Neuronal stem cell (in vitro differentiated cells): ENCODE measurements at regions not wholly inside any gene's neighbourhood (a gene's known extent, or its start where the extent isn't known, plus 50 kb on each side); places are given as distances from the start of the nearest gene placed in this dataset.

Experiments
- DNase-seq: peaks from one replicate; pipeline ENCODE4 v3.0.0-alpha.2; 2013; ENCODE audit warnings: low spot score
- H2AFZ ChIP-seq: one replicate; pipeline ENCODE4 v1.6.1; 2013; ENCODE audit warnings: mild to moderate bottlenecking, low read length, inconsistent platforms
- H2AK5ac ChIP-seq: 2 replicates; pipeline ENCODE4 v1.6.1; 2013; ENCODE audit warnings: low read depth, mild to moderate bottlenecking, inconsistent platforms, low read length, moderate library complexity, mixed read lengths
- H2BK120ac ChIP-seq: 2 replicates; pipeline ENCODE4 v1.6.1; 2013; ENCODE audit warnings: low read depth, mild to moderate bottlenecking, inconsistent platforms, low read length, moderate library complexity, mixed read lengths
- H2BK12ac ChIP-seq: one replicate; pipeline ENCODE4 v1.6.1; 2013; ENCODE audit warnings: low read length, inconsistent platforms
- H2BK15ac ChIP-seq: 2 replicates; pipeline ENCODE4 v1.6.1; 2013; ENCODE audit warnings: mild to moderate bottlenecking, low read length, inconsistent platforms, mixed read lengths
- H2BK5ac ChIP-seq: one replicate; pipeline ENCODE4 v1.6.1; 2013; ENCODE audit warnings: inconsistent platforms, mild to moderate bottlenecking, low read length, moderate library complexity
- H3K14ac ChIP-seq: one replicate; pipeline ENCODE4 v1.6.1; 2013; ENCODE audit warnings: low read length, inconsistent platforms
- H3K18ac ChIP-seq: 2 replicates; pipeline ENCODE4 v1.6.1; 2013; ENCODE audit warnings: low read length, inconsistent platforms
- H3K23ac ChIP-seq: 2 replicates; pipeline ENCODE4 v1.6.1; 2013; ENCODE audit warnings: low read depth, mild to moderate bottlenecking, mixed read lengths, low read length, inconsistent platforms; ENCODE audit not compliant: poor library complexity
- H3K27ac ChIP-seq: replicated peaks from 3 replicates; pipeline ENCODE4 v1.5.1; 2013; ENCODE audit warnings: low read length, inconsistent platforms
- H3K27me3 ChIP-seq, 3 experiments: 2 replicates each; pipeline ENCODE4 v1.6.1; 2013; ENCODE audit warnings: low read length in 3 of 3, mild to moderate bottlenecking in 2 of 3, inconsistent platforms in 1 of 3, low read depth in 1 of 3, mixed read lengths in 1 of 3, moderate library complexity in 1 of 3; ENCODE audit not compliant: control insufficient read depth in 3 of 3, insufficient read depth in 3 of 3
- H3K36me3 ChIP-seq, 2 donors: replicated peaks in 1 of 2; 2 replicates each; pipeline ENCODE4 v1.6.1; 2013; ENCODE audit warnings: low read length in 2 of 2; ENCODE audit not compliant: control insufficient read depth in 2 of 2, insufficient read depth in 2 of 2
- H3K4ac ChIP-seq: 2 replicates; pipeline ENCODE4 v1.6.1; 2013; ENCODE audit warnings: inconsistent platforms, mild to moderate bottlenecking, low read length, moderate library complexity
- H3K4me1 ChIP-seq, 2 donors: 1 replicate in 1 of 2; 2 replicates in 1 of 2; pipeline ENCODE4 v1.6.1; 2013; ENCODE audit warnings: low read length in 2 of 2, low read depth in 1 of 2; ENCODE audit not compliant: control insufficient read depth in 2 of 2, insufficient read depth in 1 of 2
- H3K4me2 ChIP-seq: one replicate; pipeline ENCODE4 v1.6.1; 2013; ENCODE audit warnings: mild to moderate bottlenecking, low read length, inconsistent platforms; ENCODE audit not compliant: insufficient read depth, poor library complexity, severe bottlenecking
- H3K4me3 ChIP-seq, 2 donors: 2 replicates each; pipeline ENCODE4 v1.5.1; 2013; ENCODE audit warnings: low read length in 2 of 2, mild to moderate bottlenecking in 2 of 2, inconsistent platforms in 1 of 2, moderate library complexity in 1 of 2
- H3K79me1 ChIP-seq: one replicate; pipeline ENCODE4 v1.6.1; 2013; ENCODE audit warnings: low read depth, mild to moderate bottlenecking, inconsistent platforms, low read length, moderate library complexity
- H3K9ac ChIP-seq: one replicate; pipeline ENCODE4 v1.6.1; 2013; ENCODE audit warnings: mild to moderate bottlenecking, low read depth, low read length, inconsistent platforms; ENCODE audit not compliant: poor library complexity
- H3K9me3 ChIP-seq, 2 donors: replicated peaks in 1 of 2; 2 replicates each; pipeline versions ENCODE3 to v1.6.1; 2013; ENCODE audit warnings: low read length in 2 of 2, mild to moderate bottlenecking in 2 of 2, inconsistent platforms in 1 of 2, low read depth in 1 of 2, mixed read lengths in 1 of 2, moderate library complexity in 1 of 2; ENCODE audit not compliant: control insufficient read depth in 2 of 2, insufficient read depth in 1 of 2
- H4K8ac ChIP-seq: one replicate; pipeline ENCODE4 v1.6.1; 2013; ENCODE audit warnings: low read depth, mild to moderate bottlenecking, inconsistent platforms, low read length, moderate library complexity
- H4K91ac ChIP-seq: one replicate; pipeline ENCODE4 v1.6.1; 2013; ENCODE audit warnings: low read length, low read depth, mild to moderate bottlenecking, inconsistent platforms; ENCODE audit not compliant: poor library complexity
- WGBS, 2 donors: extraction: QIAGEN DNeasy Blood & Tissue Kit; methylation state at CpG; one replicate each; pipeline ENCODE4 v1.1.7; 2013; ENCODE audit warnings: missing lambda C conversion rate in 2 of 2, mixed read lengths in 1 of 2; ENCODE audit not compliant: insufficient read length in 2 of 2, insufficient replicate concordance in 1 of 2; ENCODE audit errors: extremely low coverage in 2 of 2; 5-methylcytosine and 5-hydroxymethylcytosine counted together

DNA sequence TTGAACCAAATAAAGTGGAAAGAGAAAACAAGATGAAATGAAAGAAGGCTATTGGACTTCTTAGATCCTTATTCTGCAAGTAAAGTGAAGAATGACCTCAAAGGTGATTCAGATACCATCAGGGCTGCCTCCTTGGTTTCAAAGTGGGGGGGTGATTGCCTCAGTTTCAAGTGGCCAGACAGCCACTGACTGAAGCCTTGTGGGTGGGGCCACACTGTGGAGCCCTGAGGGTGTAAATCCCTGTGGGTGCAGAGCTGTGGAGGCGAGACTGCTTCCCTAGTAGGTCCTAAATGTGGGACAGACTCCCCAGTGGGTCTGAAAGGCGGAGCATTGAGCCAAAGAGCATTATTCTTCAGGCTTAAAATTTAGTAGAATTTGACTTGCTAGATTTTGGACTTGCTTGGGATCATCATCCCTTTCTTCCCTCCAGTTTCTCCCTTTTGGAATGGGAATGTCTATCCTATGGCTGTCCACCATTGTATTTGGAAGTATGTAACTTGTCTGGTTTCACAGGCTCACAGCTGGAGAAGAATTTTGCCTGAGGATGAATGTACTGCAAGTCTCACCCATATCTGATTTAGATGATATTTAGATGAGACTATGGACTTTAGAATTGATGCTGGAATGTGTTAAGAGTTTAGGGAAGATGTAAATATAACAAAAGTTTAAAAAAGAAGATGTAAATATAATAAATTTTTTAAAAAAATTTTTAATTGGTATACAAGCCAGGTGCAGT is 71.6 kb upstream of the SOX13 start:
- Histone ChIP-seq H3K9ac (no peak overlapping the region), H2BK120ac (no peak overlapping the region), H3K4me2 (no peak overlapping the region), H3K79me1 (no peaks in the 10 kb centered on the region), H3K23ac (no peak overlapping the region), H3K18ac (no peak overlapping the region), H2BK15ac (no peak overlapping the region), H3K4me3 (no peak overlapping the region), H3K27me3 (no peaks in the 10 kb centered on the region), H2BK12ac (no peak overlapping the region), H3K9me3 (peaks cover 0 to 2% of the 10 kb centered on the region in 2 donors), H3K27ac (no peak overlapping the region), H3K14ac (no peak overlapping the region), H3K36me3 (no peaks in the 10 kb centered on the region), H3K4ac (no peak overlapping the region), H2AK5ac (no peak overlapping the region), H2AFZ (no peak overlapping the region), H4K8ac (no peak overlapping the region), H2BK5ac (no peak overlapping the region), H3K4me1 (peaks cover 12 to 14% of the 10 kb centered on the region in 2 donors), H4K91ac (no peak overlapping the region)
- no CpG with 5 or more reads among the region's 2 CpGs for WGBS, 2 donors
- DNase-seq: no peak

DNA sequence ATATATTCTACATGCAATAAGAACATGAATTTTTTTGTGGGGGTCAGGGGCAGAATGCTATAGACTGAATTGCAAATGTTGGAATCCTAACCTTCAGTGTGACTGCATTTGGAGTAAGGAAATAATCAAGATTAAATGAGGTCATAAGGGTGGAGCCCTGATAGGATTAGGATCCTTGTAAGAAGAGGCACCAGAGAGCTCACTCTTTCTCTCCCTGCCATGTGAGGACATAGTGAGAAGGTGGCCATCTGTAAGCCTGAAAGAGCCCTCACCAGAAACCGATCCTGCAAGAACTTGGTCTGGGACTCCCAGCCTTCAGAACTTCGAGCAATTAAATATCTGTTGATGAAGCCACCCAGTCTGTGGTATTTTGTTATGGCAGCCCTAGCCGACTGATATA is 70.3 kb upstream of the SOX13 start:
- Histone ChIP-seq H3K27me3 (no peaks in the 10 kb centered on the region), H2BK120ac (no peak overlapping the region), H2BK5ac (no peak overlapping the region), H3K23ac (no peak overlapping the region), H3K36me3 (no peaks in the 10 kb centered on the region), H3K4me1 (peaks cover 1 to 2% of the 10 kb centered on the region in 2 donors), H3K4me2 (no peak overlapping the region), H2BK15ac (no peak overlapping the region), H3K4me3 (no peak overlapping the region), H2AFZ (no peak overlapping the region), H3K18ac (no peak overlapping the region), H2BK12ac (no peak overlapping the region), H3K9ac (no peak overlapping the region), H4K91ac (no peak overlapping the region), H3K27ac (no peak overlapping the region), H3K79me1 (no peaks in the 10 kb centered on the region), H3K14ac (no peak overlapping the region), H2AK5ac (no peak overlapping the region), H4K8ac (no peak overlapping the region), H3K4ac (no peak overlapping the region), H3K9me3 (peaks cover 0 to 2% of the 10 kb centered on the region in 2 donors)
- no CpG with 5 or more reads among the region's 3 CpGs for WGBS, 2 donors
- DNase-seq: no peak

DNA sequence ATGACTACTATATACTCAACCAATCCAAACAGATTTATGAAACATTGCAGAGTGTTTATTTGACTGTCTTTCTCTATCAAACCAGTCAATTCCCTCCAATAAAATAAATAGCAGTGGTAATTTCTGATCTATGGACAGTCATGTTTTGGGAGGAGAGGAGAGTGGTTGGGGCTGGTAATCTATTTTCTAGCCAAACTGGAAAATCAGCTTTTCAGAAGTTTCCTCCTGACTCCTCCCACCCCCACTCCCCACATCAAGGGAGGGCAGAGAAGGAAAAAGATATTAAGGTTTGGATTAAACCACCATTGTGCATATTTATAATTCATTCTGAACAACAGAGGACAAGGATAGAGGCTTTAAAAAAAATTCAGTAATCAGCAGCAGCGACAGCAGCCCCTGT is 69.4 kb upstream of the SOX13 start:
- Histone ChIP-seq H3K27me3 (no peaks in the 10 kb centered on the region), H3K4me2 (no peak overlapping the region), H3K4me1 (no peaks in the 10 kb centered on the region), H3K9ac (no peak overlapping the region), H4K91ac (no peak overlapping the region), H3K23ac (no peak overlapping the region), H2BK120ac (no peak overlapping the region), H3K18ac (no peak overlapping the region), H2AK5ac (no peak overlapping the region), H2BK15ac (no peak overlapping the region), H3K36me3 (no peaks in the 10 kb centered on the region), H4K8ac (no peak overlapping the region), H3K9me3 (peaks cover 0 to 2% of the 10 kb centered on the region in 2 donors), H2BK5ac (no peak overlapping the region), H2BK12ac (no peak overlapping the region), H3K4ac (no peak overlapping the region), H3K79me1 (no peaks in the 10 kb centered on the region), H2AFZ (no peak overlapping the region), H3K4me3 (no peak overlapping the region), H3K27ac (no peak overlapping the region), H3K14ac (no peak overlapping the region)
- no peak for DNase-seq
- no CpG with 5 or more reads among the region's 1 CpG for WGBS, 2 donors

DNA sequence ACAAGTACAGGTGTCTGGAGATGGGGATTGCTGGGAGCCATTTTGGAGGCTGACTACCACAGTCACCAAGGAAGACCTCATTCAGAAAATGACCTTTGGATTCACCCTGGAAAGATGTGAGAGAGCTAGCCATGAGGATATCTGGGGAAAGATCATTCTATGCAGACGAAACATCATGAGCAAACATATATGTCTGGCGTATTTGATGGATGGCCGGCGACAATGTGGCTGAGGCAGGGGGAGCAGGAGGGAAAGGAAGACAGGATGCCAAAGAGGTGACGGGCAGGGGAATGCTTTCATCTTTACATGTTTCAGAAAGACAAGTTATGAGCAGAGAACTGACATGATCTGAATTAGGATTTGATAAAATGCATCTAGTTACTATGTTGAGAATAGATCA is 61.5 kb upstream of the SOX13 start:
- Histone ChIP-seq H3K4me2 (no peak overlapping the region), H2BK5ac (no peak overlapping the region), H3K4me1 (peaks cover 4% of the 10 kb centered on the region in 2 donors), H3K9ac (no peak overlapping the region), H3K4ac (no peak overlapping the region), H2AK5ac (no peak overlapping the region), H2AFZ (no peak overlapping the region), H2BK12ac (no peak overlapping the region), H3K36me3 (no peaks in the 10 kb centered on the region), H4K91ac (no peak overlapping the region), H3K14ac (no peak overlapping the region), H3K18ac (no peak overlapping the region), H2BK15ac (no peak overlapping the region), H3K79me1 (peaks cover 1% of the 10 kb centered on the region), H3K27ac (no peak overlapping the region), H4K8ac (peak overlapping the region; percentile 33), H3K9me3 (no peaks in the 10 kb centered on the region), H3K4me3 (no peak overlapping the region), H3K27me3 (no peaks in the 10 kb centered on the region), H3K23ac (no peak overlapping the region), H2BK120ac (no peak overlapping the region)
- no CpG with 5 or more reads among the region's 5 CpGs for WGBS, 2 donors
- DNase-seq: no peak
